Nephron (organoid): ENCODE measurements at regions not wholly inside any gene's neighbourhood (a gene's known extent, or its start where the extent isn't known, plus 50 kb on each side); places are given as distances from the start of the nearest gene placed in this dataset.

Source experiments
- H3K27ac Mint-ChIP-seq, 3 experiments: 2 replicates each; pipeline ENCODE4 v1.8.0; 2020; ENCODE audit warnings: mixed read lengths in 3 of 3, mild to moderate bottlenecking in 2 of 3, moderate library complexity in 1 of 3
- H3K27me3 Mint-ChIP-seq: 2 replicates; pipeline ENCODE4 v1.8.0; 2021; ENCODE audit warnings: low read depth, mild to moderate bottlenecking, moderate library complexity, mixed read lengths
- H3K36me3 Mint-ChIP-seq: 2 replicates; pipeline ENCODE4 v1.8.0; 2020; ENCODE audit warnings: low read depth, mixed read lengths
- H3K4me1 Mint-ChIP-seq: 2 replicates; pipeline ENCODE4 v1.8.0; 2020; ENCODE audit warnings: mixed read lengths
- H3K4me3 Mint-ChIP-seq, 3 experiments: 2 replicates each; pipeline ENCODE4 v1.8.0; 2020; ENCODE audit warnings: mild to moderate bottlenecking in 3 of 3, mixed read lengths in 3 of 3, moderate library complexity in 2 of 3
- H3K9me3 Mint-ChIP-seq: 2 replicates; pipeline ENCODE4 v1.8.0; 2020; ENCODE audit warnings: mixed read lengths
- CTCF ChIP-seq, 3 experiments: fragments of 200-600 bp; sonication (generic); IDR thresholded peaks; one replicate each; pipeline ENCODE4 v1.5.0; 2021; ENCODE audit warnings: antibody characterized with exemption in 3 of 3; ENCODE audit not compliant: unreplicated experiment in 3 of 3

DNA sequence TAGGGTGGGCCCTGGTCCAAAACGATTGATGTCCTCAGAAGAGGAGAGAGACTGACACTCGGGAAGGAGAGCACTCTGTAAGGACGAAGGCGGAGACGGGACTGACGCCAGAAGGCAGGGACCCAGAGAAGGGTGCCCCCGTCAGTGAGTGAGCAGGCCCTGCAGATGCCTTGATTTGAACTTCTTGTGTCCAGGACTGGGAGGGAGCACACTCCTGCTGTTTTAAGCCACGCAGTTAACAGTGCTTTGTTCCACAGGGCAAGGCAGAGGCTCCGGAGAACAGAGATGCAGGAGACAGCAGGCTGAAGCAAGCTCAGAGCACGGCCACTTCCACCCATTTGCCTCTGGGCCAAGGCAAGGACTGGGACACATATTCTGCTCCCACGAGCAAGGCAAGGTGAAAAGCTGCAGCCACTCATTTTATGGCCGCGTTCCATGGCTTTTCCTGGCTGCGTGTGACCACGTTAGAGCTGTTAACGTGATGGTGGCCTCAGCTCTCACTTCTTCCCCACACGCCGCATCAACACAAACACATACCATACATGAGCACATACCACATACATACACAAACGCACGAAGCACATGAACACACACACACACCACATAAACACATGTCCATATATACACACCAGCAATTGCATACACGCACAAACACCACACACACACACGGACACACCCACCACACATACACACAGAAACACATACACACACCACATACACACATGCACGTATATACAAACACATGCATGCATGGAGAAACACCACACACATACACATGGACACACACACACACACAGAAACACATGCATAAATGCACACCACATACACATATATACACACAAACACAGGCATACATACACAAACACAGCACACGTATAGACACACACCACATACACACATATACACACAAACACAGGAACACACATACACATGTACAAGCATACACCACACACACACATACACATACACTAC, 521.0 kb upstream of the MYT1L start:
- H3K27me3 Mint-ChIP-seq: no peaks in the 10 kb centered on the region
- no peaks in the 10 kb centered on the region for H3K36me3 Mint-ChIP-seq
- no peak overlapping the region for H3K4me3 Mint-ChIP-seq
- H3K27ac Mint-ChIP-seq: no peak overlapping the region
- peaks cover 5% of the 10 kb centered on the region for H3K4me1 Mint-ChIP-seq
- no peak for TF ChIP-seq CTCF (IDR thresholded peaks at IDR 0.05; ENCODE audit: unreplicated experiment in 3 of 3)
- H3K9me3 Mint-ChIP-seq: no peaks in the 10 kb centered on the region

DNA sequence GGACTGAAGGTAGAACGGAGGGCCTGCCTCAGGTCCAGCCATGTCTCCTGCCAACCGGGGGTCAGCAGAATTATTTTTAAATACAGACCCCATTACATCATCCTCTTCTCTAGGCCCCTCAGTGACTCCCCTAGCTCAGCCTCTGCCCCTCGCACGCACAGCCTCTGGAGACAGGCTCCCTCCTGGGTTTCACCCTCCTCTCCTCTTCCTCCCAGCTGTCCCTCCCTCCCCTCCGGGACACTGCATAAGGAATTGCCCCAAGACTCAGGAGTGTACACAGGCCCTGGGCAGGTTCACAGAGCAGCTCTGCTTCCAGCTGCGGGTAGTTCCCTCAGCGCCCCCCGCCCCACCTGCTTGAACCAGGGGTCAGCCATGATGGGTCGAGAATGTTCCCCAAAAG, 520.2 kb upstream of the MYT1L start:
- H3K36me3 Mint-ChIP-seq: no peaks in the 10 kb centered on the region

GRCh38 chr2:2850859-2851258, 519.8 kb upstream of the MYT1L start:
- Mint-ChIP-seq H3K4me1 (peaks cover 5% of the 10 kb centered on the region), H3K4me3 (no peak overlapping the region), H3K27ac (no peak overlapping the region), H3K36me3 (no peaks in the 10 kb centered on the region), H3K9me3 (no peaks in the 10 kb centered on the region), H3K27me3 (peaks cover 1% of the 10 kb centered on the region)
- no peak for TF ChIP-seq CTCF (IDR thresholded peaks at IDR 0.05; ENCODE audit: unreplicated experiment in 3 of 3)

More for the DNA sequence above, 520.2 kb upstream of the MYT1L start:
- Mint-ChIP-seq H3K9me3 (no peaks in the 10 kb centered on the region), H3K27me3 (no peaks in the 10 kb centered on the region), H3K27ac (no peak overlapping the region), H3K4me3 (no peak overlapping the region), H3K4me1 (peaks cover 5% of the 10 kb centered on the region)
- TF ChIP-seq CTCF (IDR thresholded peaks at IDR 0.05; ENCODE audit: unreplicated experiment in 3 of 3): no peak

DNA sequence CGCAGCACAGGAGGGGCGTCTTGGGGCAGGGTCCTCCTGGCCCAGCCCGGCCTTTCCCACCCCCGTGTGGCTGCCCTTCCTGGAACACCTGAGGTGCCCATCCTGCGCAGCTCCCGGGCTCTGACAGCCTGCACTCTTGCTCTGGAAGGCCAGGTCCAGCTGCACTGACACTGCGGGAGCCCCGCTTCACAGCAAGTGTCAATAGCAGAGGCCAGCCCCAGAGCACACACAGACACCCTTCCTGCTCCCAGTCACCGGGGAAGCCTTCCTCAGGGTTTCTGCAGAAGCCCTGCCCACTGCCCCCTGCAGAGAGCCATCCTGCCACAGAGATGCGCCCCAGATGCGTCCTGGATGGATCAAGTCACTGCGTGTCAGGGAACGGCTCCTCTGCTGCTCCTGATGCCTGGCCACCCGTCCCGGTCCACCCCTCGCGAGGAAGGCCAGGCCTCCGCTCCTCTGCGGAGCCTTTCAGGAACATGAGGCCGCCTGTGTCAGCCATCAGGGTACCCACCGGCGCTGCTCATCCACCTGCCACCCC, 519.2 kb upstream of the MYT1L start:
- Mint-ChIP-seq H3K4me1 (peaks cover 5% of the 10 kb centered on the region), H3K27me3 (peaks cover 7% of the 10 kb centered on the region), H3K4me3 (no peak overlapping the region), H3K36me3 (no peaks in the 10 kb centered on the region), H3K9me3 (no peaks in the 10 kb centered on the region), H3K27ac (no peak overlapping the region)
- TF ChIP-seq CTCF (IDR thresholded peaks at IDR 0.05; ENCODE audit: unreplicated experiment in 3 of 3): no peak

GRCh38 chr2:2849464-2850217, 518.6 kb upstream of the MYT1L start:
- no peaks in the 10 kb centered on the region for H3K36me3 Mint-ChIP-seq
- H3K27ac Mint-ChIP-seq: no peak overlapping the region
- H3K4me3 Mint-ChIP-seq: no peak overlapping the region
- H3K27me3 Mint-ChIP-seq: peaks cover 7% of the 10 kb centered on the region
- H3K4me1 Mint-ChIP-seq: peaks cover 9% of the 10 kb centered on the region
- no peaks in the 10 kb centered on the region for H3K9me3 Mint-ChIP-seq
- no peak for TF ChIP-seq CTCF (IDR thresholded peaks at IDR 0.05; ENCODE audit: unreplicated experiment in 3 of 3)
